Adrenal gland (tissue), 5 donors: ENCODE measurements at regions not wholly inside any gene's neighbourhood (a gene's known extent, or its start where the extent isn't known, plus 50 kb on each side); places are given as distances from the start of the nearest gene placed in this dataset.

Source experiments
- POLR2A ChIP-seq, 2 donors: fragments of 450-650 bp; IDR thresholded peaks; one replicate each; pipeline ENCODE4 v1.6.1; 2017; ENCODE audit warnings: antibody characterized with exemption in 2 of 2, mild to moderate bottlenecking in 2 of 2, moderate library complexity in 1 of 2
- TF ChIP-seq, protein P1 (sequence below), 6 experiments: fragments of 450-650 bp in 4 of 6; fragments of 200-600 bp in 2 of 6; sonication (generic) in 1 of 6; IDR thresholded peaks; 1 replicate in 5 of 6; 2 replicates in 1 of 6; pipeline versions ENCODE4 v1.5.1 to v1.8.0; 2016 to 2021; ENCODE audit warnings: antibody characterized with exemption in 6 of 6, mild to moderate bottlenecking in 2 of 6, moderate library complexity in 1 of 6
- donor health status: DM: no; HTN: no; CAD: no.

DNA sequence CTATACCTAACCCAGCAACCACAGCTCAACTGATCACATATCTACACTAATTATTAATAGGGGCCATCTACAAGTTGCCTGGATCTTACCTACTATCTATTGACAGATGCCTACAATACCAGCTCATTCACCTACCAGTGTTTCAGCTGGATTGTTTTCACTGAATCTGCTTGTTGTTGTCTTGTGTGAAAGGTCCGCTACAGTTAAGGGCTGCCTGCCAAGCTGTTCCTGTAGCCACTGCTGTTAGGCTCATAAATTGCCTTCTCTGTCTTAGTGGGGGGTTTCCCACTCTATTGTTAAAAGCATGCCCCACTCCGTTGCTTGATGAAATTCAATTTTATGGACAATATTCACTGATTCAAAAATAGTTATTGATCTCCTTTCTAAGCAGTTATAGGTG is 199.7 kb upstream of the TMPRSS15 start:
- TF ChIP-seq, protein P1, sequence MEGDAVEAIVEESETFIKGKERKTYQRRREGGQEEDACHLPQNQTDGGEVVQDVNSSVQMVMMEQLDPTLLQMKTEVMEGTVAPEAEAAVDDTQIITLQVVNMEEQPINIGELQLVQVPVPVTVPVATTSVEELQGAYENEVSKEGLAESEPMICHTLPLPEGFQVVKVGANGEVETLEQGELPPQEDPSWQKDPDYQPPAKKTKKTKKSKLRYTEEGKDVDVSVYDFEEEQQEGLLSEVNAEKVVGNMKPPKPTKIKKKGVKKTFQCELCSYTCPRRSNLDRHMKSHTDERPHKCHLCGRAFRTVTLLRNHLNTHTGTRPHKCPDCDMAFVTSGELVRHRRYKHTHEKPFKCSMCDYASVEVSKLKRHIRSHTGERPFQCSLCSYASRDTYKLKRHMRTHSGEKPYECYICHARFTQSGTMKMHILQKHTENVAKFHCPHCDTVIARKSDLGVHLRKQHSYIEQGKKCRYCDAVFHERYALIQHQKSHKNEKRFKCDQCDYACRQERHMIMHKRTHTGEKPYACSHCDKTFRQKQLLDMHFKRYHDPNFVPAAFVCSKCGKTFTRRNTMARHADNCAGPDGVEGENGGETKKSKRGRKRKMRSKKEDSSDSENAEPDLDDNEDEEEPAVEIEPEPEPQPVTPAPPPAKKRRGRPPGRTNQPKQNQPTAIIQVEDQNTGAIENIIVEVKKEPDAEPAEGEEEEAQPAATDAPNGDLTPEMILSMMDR (IDR thresholded peaks at IDR 0.05): no peak
- TF ChIP-seq POLR2A (IDR thresholded peaks at IDR 0.05): no peak
